ENCODE measurements at regions not wholly inside any gene's neighbourhood (a gene's known extent, or its start where the extent isn't known, plus 50 kb on each side); places are given as distances from the start of the nearest gene placed in this dataset.
"Not testable (repeated sequence)": the region's sequence is repeated elsewhere in the genome, so short reads cannot be mapped to it uniquely, and the experiment has no call there.

DNA sequence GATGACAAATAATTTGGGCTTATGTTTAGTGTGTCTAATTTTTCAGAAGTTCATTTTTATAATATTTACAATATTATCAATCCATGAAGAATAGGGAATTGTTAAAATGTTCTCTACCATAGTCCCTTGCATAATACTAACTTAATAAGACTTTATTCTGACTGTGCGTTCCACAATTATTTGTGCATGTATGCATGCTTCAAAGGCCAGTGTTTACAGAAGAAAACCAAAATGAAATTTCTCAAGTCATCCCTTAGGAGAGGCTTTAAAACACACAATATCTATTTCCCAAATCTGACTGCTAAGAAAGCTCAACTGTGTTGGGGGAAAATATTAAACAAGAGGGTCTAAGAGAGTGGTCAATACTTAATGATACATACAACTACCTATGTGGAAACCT, 226.3 kb upstream of the ANKRD50 start:
- DNase-seq, result no peak

GRCh38 chr4:124937993-124938392, 225.5 kb upstream of the ANKRD50 start:
- DNase-seq, result no peak

DNA sequence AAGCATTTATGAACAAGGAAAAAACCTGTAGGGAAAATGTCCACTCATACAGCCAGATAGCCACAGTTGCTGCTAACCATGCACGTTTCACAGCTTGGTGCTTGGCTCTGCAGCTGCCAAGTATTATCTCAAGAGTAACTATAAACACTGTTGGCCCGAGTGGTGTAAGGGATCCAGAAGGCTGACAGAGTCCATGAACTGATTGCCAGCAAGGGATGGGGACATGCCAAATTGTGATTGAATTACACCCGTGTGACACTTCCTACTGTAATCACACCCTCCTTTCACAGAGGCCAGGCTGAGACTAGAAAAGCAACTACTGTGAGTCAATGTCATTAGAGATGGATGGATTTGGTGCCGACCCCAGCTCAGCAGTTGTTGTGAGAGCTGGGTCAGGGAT, 223.9 kb upstream of the ANKRD50 start:
- peak; percentile 5 for DNase-seq

- DNase-seq, result peak; percentile 8
Observed at GRCh38 chr4:124934916-124935315, 222.4 kb upstream of the ANKRD50 start.

DNA sequence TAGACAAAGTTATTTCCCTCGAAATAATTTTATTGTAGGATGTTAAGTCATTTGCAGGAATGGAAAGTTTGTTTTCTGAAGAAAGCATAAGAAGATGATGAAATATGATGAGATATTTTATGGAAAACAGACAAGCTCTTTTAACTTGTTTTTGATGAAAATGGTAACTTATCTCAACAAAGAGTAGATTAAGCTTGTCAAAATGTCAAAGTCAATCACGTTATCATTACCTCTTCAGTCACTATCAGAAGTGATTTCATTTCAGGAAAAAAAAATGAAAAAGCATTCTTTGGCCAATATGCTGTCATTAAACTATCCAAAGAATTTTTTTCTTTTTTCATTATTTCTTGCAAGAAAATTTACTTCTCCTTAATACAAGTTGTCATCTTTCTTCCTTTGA, 221.0 kb upstream of the ANKRD50 start:
- DNase-seq, result no peak

DNA sequence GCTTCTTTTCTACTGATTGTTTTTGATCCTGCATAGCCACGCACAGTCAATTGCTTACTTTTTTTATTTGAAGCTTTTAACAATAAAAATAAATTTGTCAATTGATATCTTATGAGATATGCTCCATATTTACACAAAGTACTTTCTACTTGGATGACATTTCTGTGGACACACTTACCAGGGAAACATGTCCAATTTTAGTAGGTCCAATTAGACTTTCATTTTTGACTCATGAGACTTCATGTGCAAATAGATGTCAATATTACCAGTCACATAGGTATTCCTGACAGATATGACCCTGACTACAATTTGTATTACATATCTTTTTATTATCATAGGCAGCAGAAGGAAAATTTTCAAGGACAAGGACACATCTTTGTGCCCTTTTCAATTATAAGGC, 219.9 kb upstream of the ANKRD50 start:
- DNase-seq, result no peak

DNA sequence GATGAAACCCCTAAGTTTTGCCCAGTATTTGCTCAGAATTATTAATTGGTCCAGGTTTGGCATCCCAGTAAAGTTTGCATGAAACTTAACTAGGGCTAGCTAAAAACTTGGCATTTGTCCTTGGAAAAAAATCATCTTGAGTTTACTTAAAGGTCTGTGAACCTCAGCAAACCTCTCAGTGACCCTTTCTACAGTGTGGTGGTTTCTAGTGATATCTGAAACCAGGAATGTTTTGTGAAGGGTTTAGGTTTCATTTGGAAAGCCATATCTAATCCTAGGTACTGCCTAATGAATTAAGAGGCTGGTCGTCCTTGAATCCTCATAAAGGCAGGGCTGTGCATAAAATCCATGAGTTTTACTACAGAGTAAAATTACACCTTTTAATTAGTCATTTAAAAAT, 218.5 kb upstream of the ANKRD50 start:
- no peak for DNase-seq

- not testable (repeated sequence) for DNase-seq
Observed at GRCh38 chr4:124922748-124923147, 210.2 kb upstream of the ANKRD50 start.

- no peak for DNase-seq
Observed at GRCh38 chr4:124918559-124919122, 206.1 kb upstream of the ANKRD50 start.

DNA sequence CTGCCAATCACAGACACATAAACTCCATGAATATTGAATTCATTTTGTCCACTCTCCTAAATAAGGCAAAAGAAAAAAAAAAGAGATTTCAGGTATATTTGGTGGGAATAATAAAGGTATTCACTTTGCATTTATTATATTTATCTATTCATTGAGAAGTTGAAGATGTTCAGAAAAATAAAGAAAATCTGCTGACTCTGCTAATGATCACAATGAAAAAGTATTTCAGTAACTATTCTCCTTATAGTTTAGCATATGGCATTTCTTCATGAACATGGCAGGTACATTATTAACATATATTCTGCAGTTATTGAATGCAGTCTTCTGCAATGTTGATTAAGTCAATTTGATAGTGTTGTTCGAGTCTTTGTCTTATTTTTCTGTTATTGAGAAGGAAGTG, 202.5 kb upstream of the ANKRD50 start:
- DNase-seq, result no peak

GRCh38 chr4:124913237-124913636, 200.7 kb upstream of the ANKRD50 start:
- no peak for DNase-seq

GRCh38 chr4:124910327-124910726, 197.8 kb upstream of the ANKRD50 start:
- no peak for DNase-seq

DNA sequence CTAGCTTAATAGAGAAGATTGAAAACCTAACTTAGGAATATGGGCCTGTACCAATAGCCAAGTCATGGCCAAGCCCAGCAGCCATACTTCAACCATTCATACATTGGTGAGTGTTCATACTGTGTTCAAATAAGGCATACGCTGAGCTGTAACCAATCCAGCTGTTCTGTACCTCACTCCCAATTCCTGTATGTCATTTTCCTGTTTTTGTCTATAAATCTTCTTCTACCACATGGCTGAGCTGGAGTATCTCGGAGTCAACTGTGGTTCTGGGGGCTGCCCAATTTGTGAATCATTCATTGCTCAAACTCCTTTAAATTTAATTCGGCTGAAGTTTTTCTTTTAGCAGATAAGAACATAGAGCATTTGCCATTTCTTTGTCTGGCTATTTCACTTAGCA, 195.3 kb upstream of the ANKRD50 start:
- no peak for DNase-seq

DNA sequence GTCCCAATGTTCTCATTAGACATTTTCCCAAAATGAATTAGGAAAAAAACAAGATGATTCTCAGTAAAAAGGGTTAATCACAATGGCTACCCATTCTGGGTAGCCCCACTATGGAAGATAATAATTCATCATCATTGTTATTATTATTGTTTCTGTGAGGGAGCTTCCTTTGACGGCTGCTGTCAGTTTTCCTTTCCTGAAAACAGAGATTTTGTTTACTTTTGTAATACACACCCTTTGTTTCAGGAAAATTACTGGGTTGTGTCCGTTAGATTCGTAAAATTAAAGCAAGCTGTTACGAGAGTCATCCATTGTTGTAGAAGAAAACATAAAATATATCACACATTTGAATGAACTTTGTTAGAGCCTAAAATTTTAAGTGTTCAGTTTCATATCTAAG, 192.9 kb upstream of the ANKRD50 start:
- no peak for DNase-seq

DNA sequence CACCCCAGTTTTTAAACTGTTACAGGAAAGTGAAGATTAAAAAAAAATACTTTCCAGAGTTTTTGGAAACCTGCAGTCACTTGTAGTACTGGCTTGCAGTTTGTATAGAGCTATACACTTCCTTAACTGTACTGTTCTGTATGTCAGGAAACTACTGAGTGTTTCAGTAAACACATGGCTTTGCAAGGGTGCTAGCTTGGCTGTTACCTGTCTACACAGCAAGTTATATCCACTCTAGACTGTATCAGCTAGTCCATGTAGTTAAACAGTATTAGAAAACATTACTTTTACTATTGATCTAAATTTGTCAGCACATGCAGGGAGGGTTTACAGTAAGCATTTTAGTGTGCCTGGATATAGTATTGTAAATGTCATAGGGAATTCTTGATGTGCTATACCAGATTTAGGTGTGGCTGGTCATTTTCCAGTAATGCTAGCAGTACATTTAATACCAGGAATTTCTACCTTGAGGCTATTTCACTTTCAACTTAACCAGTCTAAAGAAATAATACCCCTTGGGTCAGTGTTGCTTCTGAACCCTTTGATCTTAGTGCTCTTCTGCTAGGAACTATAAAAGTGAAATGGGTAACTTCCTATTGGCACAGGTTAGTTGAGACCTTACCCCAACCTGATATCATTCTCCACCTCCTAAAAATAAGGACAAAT, 192.3 kb upstream of the ANKRD50 start:
- no peak for DNase-seq

DNA sequence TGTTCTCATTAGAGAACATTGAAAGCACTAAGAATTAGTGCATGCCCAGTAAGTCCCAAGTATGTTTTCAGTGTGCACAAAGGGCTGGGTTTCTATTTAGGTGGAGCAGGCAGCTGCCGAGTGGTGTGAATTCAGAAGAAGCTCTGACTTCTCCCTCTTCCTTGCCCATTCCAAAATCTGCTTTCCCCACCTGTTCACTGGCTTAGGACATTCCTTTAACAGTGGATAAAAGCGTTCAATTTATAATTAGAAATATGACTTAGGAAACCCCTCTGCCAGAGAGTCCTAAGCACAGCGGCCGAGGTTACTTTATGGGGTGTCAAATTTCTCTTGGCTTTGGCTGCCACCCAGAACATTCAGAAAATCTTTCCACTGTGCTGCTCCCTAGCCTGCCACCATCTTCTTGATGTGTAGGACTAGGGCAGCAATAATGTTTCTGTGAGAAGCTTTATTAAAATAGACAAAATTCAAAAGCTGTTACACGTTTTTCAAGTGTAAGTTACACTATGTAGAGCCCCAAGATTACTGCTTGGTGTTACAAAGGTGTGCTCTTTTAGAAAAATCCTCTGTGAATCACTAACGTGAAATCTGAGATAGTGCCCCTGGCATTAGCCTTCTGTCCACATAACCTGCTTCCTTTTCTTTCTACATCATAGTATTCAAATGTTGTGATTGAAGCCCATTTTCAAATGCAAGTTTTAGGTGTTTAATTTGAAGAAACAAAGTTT, 191.6 kb upstream of the ANKRD50 start:
- DNase-seq, result no peak

DNA sequence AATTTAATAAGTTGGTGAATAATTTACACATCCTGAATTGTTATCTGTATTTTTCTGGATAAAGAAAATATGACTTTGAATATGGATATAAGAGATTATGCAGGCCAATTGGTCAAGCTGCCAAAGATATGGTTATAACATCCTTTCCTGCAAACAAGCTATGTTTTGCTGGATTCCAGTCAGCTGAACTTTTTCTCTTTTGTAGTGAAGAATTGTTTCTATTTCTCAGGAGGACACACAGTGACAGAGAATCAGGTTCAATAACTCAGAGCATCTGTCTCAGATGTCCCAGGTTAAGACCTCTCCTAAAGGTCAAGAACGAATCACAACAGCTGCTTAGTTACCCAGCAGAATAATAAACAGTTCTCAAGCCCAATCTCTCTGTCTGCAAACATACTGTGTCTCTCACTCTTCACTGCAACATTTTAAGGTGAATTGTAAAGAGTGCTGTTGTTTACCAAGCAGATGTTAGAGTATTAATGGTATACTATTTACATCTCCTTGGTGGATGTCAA, 189.5 kb upstream of the ANKRD50 start:
- DNase-seq, result no peak

GRCh38 chr4:124899997-124900396, 187.5 kb upstream of the ANKRD50 start:
- DNase-seq, result no peak

- no peak for DNase-seq
Observed at GRCh38 chr4:124890522-124890921, 178.0 kb upstream of the ANKRD50 start.

DNA sequence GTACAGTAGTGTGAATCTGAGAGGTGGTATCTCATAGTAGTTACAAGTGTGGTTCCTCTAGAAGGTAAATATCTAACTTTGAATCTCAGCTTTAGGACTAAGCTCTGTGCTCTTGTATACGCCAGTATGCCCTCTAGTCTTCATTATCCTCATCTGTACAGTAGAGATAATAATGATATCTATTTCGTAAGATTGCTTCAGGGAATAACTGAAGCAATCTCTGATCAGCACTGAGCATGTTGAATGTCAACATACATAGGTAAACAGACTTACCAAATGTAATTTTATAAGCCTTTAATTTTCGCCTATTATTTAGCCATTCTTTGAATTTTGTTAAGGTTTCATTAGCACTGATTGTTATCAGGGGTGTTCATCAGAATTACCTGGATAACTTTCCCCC, 175.2 kb upstream of the ANKRD50 start:
- no peak for DNase-seq

GRCh38 chr4:124884316-124884715, 171.8 kb upstream of the ANKRD50 start:
- DNase-seq, result no peak

- no peak for DNase-seq
Observed at GRCh38 chr4:124883632-124884031, 171.1 kb upstream of the ANKRD50 start.

DNA sequence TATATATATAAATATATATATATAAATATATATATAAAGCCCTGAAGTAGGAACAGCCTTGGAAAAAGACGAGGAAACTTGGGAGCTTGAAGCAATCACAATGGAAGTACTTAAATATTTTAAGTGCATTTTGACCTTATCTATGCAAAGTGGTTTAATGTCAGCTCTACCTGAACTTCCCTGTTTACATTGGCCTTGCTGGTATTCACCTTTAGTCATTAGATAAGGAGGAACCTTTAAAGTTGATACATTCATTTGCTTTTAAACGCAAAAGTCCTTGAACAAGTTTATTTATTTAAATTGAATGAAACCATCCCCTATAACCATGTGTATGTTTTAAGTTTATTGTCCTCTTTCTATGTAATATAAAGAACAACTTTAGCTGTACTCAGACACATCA, 166.7 kb upstream of the ANKRD50 start:
- no peak for DNase-seq

DNA sequence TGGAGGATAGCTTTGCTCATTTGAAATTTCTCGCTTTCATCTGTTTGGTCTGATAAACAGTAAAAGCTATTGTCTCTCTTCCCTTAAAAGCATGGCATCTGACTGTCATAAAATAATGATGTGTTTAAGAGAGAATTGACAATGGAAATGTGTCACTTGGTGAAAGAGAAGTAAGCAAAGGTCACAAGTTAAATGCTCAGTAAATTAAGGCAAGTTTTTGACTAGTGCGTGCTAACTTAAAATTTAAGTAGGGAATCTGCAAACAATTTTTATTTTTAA, 161.6 kb upstream of the ANKRD50 start:
- DNase-seq, result no peak

All from NCI-H2227 treated with DMSO at 0.1 percent for 48 hours (cell line).